SU-DHL-6 (cell line): ENCODE measurements at regions not wholly inside any gene's neighbourhood (a gene's known extent, or its start where the extent isn't known, plus 50 kb on each side); places are given as distances from the start of the nearest gene placed in this dataset.

Source experiments
- H2AFZ ChIP-seq: fragments of 200-600 bp; sonication (generic); 2 replicates; pipeline ENCODE4 v1.6.1; 2014; ENCODE audit warnings: low read depth, mild to moderate bottlenecking, moderate library complexity, mixed read lengths, antibody characterized with exemption, low read length; ENCODE audit not compliant: severe bottlenecking
- H3F3A ChIP-seq: fragments of 200-600 bp; shearing (Covaris generic); 2 replicates; pipeline ENCODE4 v1.6.0; 2016; ENCODE audit warnings: antibody characterized with exemption, mild to moderate bottlenecking; ENCODE audit not compliant: insufficient read depth
- H3K27ac ChIP-seq: fragments of 200-600 bp; sonication (generic); 2 replicates; pipeline ENCODE4 v1.5.1; 2016; ENCODE audit warnings: low read depth, mild to moderate bottlenecking, low read length, moderate library complexity, mixed read lengths
- H3K27me3 ChIP-seq: fragments of 200-600 bp; sonication (generic), shearing (Covaris generic); 2 replicates; pipeline ENCODE4 v1.6.0; 2014; ENCODE audit warnings: mild to moderate bottlenecking, low read length
- H3K36me3 ChIP-seq: fragments of 200-600 bp; sonication (generic); 2 replicates; pipeline ENCODE4 v1.6.1; 2014; ENCODE audit warnings: mild to moderate bottlenecking, low read length, mixed read lengths
- H3K4me2 ChIP-seq: fragments of 300-600, 200-600 bp; shearing (Covaris generic), sonication (generic); 2 replicates; pipeline ENCODE4 v1.6.0; 2014; ENCODE audit warnings: low read length, low read depth, mild to moderate bottlenecking; ENCODE audit not compliant: poor library complexity, severe bottlenecking
- H3K4me3 ChIP-seq: fragments of 200-600 bp; sonication (generic); 2 replicates; pipeline ENCODE4 v1.5.1; 2014; ENCODE audit warnings: antibody characterized with exemption, low read length, mild to moderate bottlenecking, mixed read lengths; ENCODE audit not compliant: insufficient read depth, poor library complexity, severe bottlenecking
- H3K79me2 ChIP-seq: fragments of 200-600 bp; sonication (generic); 2 replicates; pipeline ENCODE4 v1.6.1; 2014; ENCODE audit warnings: mild to moderate bottlenecking, low read length, moderate library complexity; ENCODE audit not compliant: insufficient read depth
- H3K9ac ChIP-seq: fragments of 200-600 bp; sonication (generic); 2 replicates; pipeline ENCODE4 v1.7.0; 2014; ENCODE audit warnings: mild to moderate bottlenecking, low read length
- H3K9me2 ChIP-seq: fragments of 200-600 bp; sonication (generic); replicated peaks from 2 replicates; pipeline ENCODE4 v1.6.1; 2014; ENCODE audit warnings: low read length; ENCODE audit not compliant: insufficient read depth
- H3K9me3 ChIP-seq: fragments of 200-600 bp; sonication (generic); 2 replicates; pipeline ENCODE4 v1.6.1; 2014; ENCODE audit warnings: low read length, mixed read lengths; ENCODE audit not compliant: insufficient read depth
- H4K20me1 ChIP-seq: fragments of 200-600 bp; sonication (generic); 2 replicates; pipeline ENCODE4 v1.6.1; 2014; ENCODE audit warnings: low read depth, mild to moderate bottlenecking, antibody characterized with exemption, low read length, moderate library complexity, mixed read lengths
- EZH2phosphoT487 ChIP-seq: fragments of 200-600 bp; sonication (generic), shearing (Covaris generic); conservative IDR thresholded peaks from 2 replicates; pipeline ENCODE4 v1.6.1; 2018; ENCODE audit warnings: mild to moderate bottlenecking, antibody characterized with exemption, low read length, moderate library complexity, mixed read lengths
- TF ChIP-seq, protein P1 (sequence below): fragments of 200-600 bp; sonication (generic); IDR thresholded peaks from one replicate; pipeline ENCODE4 v1.5.1; 2017; ENCODE audit warnings: antibody characterized with exemption, mild to moderate bottlenecking, low read length, moderate library complexity; ENCODE audit not compliant: insufficient read depth, poor library complexity, severe bottlenecking

GRCh38 chr7:15743926-15744480 is 57.5 kb upstream of the MEOX2 start:
- Histone ChIP-seq H2AFZ (no peak overlapping the region), H3K9me3 (no peaks in the 10 kb centered on the region), H3K36me3 (no peaks in the 10 kb centered on the region), H3K9me2 (no peaks in the 10 kb centered on the region), H3K4me2 (no peak overlapping the region), H3K4me3 (no peak overlapping the region), H4K20me1 (no peaks in the 10 kb centered on the region), H3K9ac (no peak overlapping the region), H3K27me3 (no peaks in the 10 kb centered on the region), H3K79me2 (no peaks in the 10 kb centered on the region), H3K27ac (no peak overlapping the region), H3F3A (no peaks in the 10 kb centered on the region)
- TF ChIP-seq, protein P1, sequence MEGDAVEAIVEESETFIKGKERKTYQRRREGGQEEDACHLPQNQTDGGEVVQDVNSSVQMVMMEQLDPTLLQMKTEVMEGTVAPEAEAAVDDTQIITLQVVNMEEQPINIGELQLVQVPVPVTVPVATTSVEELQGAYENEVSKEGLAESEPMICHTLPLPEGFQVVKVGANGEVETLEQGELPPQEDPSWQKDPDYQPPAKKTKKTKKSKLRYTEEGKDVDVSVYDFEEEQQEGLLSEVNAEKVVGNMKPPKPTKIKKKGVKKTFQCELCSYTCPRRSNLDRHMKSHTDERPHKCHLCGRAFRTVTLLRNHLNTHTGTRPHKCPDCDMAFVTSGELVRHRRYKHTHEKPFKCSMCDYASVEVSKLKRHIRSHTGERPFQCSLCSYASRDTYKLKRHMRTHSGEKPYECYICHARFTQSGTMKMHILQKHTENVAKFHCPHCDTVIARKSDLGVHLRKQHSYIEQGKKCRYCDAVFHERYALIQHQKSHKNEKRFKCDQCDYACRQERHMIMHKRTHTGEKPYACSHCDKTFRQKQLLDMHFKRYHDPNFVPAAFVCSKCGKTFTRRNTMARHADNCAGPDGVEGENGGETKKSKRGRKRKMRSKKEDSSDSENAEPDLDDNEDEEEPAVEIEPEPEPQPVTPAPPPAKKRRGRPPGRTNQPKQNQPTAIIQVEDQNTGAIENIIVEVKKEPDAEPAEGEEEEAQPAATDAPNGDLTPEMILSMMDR = no peak
- no peak for TF ChIP-seq EZH2phosphoT487

- no peak overlapping the region for H2AFZ ChIP-seq
- H3K4me3 ChIP-seq = no peak overlapping the region
- H3K4me2 ChIP-seq = no peak overlapping the region
- no peak overlapping the region for H3K27ac ChIP-seq
- H3K9me3 ChIP-seq = no peaks in the 10 kb centered on the region
- no peak overlapping the region for H3K9ac ChIP-seq
- H3K79me2 ChIP-seq = no peaks in the 10 kb centered on the region
- H3K9me2 ChIP-seq = no peaks in the 10 kb centered on the region
- no peaks in the 10 kb centered on the region for H3K36me3 ChIP-seq
- no peaks in the 10 kb centered on the region for H4K20me1 ChIP-seq
- TF ChIP-seq, protein P1 = no peak
- no peak for TF ChIP-seq EZH2phosphoT487
- H3K27me3 ChIP-seq = no peaks in the 10 kb centered on the region
- no peaks in the 10 kb centered on the region for H3F3A ChIP-seq
Measured at GRCh38 chr7:15737601-15738000, 51.1 kb upstream of the MEOX2 start.
